ENCODE measurements at regions not wholly inside any gene's neighbourhood (a gene's known extent, or its start where the extent isn't known, plus 50 kb on each side); places are given as distances from the start of the nearest gene placed in this dataset.

DNA sequence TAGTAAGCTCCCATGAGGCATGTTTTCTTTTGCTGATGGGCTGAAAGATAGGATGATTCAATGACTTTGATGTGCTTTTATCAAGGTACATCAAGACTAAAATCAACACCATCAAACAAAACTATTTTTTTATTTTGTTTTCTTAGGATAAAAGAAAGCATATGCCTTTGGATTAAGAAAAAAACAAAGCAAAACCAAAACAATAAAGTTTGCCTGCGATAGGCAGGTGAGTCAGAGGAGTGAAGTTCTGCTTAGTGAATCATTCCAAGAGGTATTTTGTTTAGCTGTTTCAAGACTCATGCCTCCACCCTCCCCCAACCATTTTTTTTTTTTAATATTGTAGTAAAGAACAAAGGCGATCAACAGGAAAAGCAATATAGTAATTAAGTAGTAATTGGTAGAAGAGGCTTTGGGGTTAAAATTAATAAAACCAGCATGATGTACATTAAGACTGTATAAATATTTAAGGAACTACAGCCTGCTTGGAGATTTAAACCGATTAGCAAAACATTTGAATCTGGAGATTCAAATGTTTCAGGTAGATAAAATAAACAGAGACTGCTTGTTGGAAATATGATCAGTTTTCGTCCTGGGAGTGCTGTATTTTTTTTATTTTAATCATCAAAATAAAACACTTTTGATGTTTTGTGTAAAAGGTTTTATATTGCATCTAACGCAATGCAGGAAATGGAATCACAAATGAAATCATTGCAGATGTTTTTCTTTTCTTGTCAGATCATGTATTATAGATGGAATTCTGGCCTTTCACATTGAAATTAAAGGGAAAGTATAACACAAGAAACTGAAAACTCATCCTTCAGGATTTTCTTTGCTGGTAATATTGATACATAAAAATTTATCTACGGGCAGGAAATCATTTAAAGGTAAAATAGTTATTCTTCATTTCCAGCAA, 482.3 kb upstream of the MANEA start:
- TF ChIP-seq, protein P1, sequence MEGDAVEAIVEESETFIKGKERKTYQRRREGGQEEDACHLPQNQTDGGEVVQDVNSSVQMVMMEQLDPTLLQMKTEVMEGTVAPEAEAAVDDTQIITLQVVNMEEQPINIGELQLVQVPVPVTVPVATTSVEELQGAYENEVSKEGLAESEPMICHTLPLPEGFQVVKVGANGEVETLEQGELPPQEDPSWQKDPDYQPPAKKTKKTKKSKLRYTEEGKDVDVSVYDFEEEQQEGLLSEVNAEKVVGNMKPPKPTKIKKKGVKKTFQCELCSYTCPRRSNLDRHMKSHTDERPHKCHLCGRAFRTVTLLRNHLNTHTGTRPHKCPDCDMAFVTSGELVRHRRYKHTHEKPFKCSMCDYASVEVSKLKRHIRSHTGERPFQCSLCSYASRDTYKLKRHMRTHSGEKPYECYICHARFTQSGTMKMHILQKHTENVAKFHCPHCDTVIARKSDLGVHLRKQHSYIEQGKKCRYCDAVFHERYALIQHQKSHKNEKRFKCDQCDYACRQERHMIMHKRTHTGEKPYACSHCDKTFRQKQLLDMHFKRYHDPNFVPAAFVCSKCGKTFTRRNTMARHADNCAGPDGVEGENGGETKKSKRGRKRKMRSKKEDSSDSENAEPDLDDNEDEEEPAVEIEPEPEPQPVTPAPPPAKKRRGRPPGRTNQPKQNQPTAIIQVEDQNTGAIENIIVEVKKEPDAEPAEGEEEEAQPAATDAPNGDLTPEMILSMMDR (conservative IDR thresholded peaks at IDR 0.05; ENCODE audit: low read depth, low read length), result no peak
- TF ChIP-seq RCOR1 (IDR thresholded peaks at IDR 0.05; ENCODE audit: insufficient replicate concordance, low read length) (no peak), RFX5 (IDR thresholded peaks at IDR 0.05; ENCODE audit: low read depth, low read length) (no peak), MXI1 (IDR thresholded peaks at IDR 0.05; ENCODE audit: borderline replicate concordance, low read depth, low read length) (no peak), SMC3 (IDR thresholded peaks at IDR 0.05; ENCODE audit: low read depth, low read length) (no peak)

Data from IMR-90 (cell line).